Heart right ventricle (tissue), 16 donors: ENCODE measurements at regions not wholly inside any gene's neighbourhood (a gene's known extent, or its start where the extent isn't known, plus 50 kb on each side); places are given as distances from the start of the nearest gene placed in this dataset.

Experiments
- ATAC-seq, 8 donors: fragments of 200-7000 bp; cut with Tn5 transposase; one replicate each; pipeline ENCODE4 v1.9.1; 2020; ENCODE audit warnings: mild to moderate bottlenecking in 8 of 8, moderate library complexity in 8 of 8, moderate number of reproducible peaks in 1 of 8
- DNase-seq, 2 donors: peaks; one replicate each; pipeline ENCODE4 v3.0.0-alpha.2; 2020
- H3K27ac ChIP-seq, 10 donors: fragments of 200-600 bp; sonication (generic) in 2 of 10; one replicate each; pipeline versions ENCODE4 v1.5.0 to v1.8.0; 2020 to 2022; ENCODE audit warnings: mild to moderate bottlenecking in 3 of 10
- H3K27me3 ChIP-seq, 7 donors: fragments of 200-600 bp; one replicate each; pipeline ENCODE4 v1.8.0; 2021 to 2022; ENCODE audit warnings: mild to moderate bottlenecking in 2 of 7
- H3K36me3 ChIP-seq, 9 donors: fragments of 200-600 bp; sonication (generic) in 1 of 9; one replicate each; pipeline versions ENCODE4 v1.5.0 to v1.8.0; 2020 to 2022; ENCODE audit warnings: mild to moderate bottlenecking in 2 of 9
- H3K4me1 ChIP-seq, 9 donors: fragments of 200-600 bp; sonication (generic) in 1 of 9; one replicate each; pipeline versions ENCODE4 v1.5.0 to v1.8.0; 2020 to 2022; ENCODE audit warnings: mild to moderate bottlenecking in 4 of 9
- H3K4me3 ChIP-seq, 10 donors: fragments of 200-600 bp; sonication (generic) in 2 of 10; one replicate each; pipeline versions ENCODE4 v1.5.0 to v1.8.0; 2020 to 2022; ENCODE audit warnings: mild to moderate bottlenecking in 7 of 10, moderate library complexity in 2 of 10
- H3K9me3 ChIP-seq, 11 donors: fragments of 200-600 bp in 10 of 11; sonication (generic) in 2 of 11; one replicate each; pipeline versions ENCODE4 v1.5.0 to v1.8.0; 2013 to 2022; ENCODE audit warnings: mild to moderate bottlenecking in 2 of 11, control low read depth in 1 of 11, moderate library complexity in 1 of 11
- CTCF ChIP-seq, 9 donors: fragments of 200-600 bp; sonication (generic) in 2 of 9; IDR thresholded peaks; one replicate each; pipeline versions ENCODE4 v1.5.0 to v1.8.0; 2021 to 2022; ENCODE audit warnings: antibody characterized with exemption in 9 of 9, mild to moderate bottlenecking in 5 of 9, moderate library complexity in 1 of 9
- WGBS, 2 donors: extraction: QIAGEN DNeasy Blood & Tissue Kit; methylation state at CpG; one replicate each; pipeline ENCODE4 v1.1.7; 2013; ENCODE audit warnings: inconsistent platforms in 1 of 2; 5-methylcytosine and 5-hydroxymethylcytosine counted together
- intact Hi-C, 10 donors: fragments of 100-400 bp; cut with DNase I; formaldehyde crosslinking; loops; one replicate each; pipeline versions ENCODE4 v1.11.1 to v1.14.2; 2022
- donor health status: Arrhythmogenic right ventricular cardiomyopathy.
- donor health status: ischemic (EF 13 %, LVEDD 7.1; RV severe dilation, severe dysfunction).
- donor health status: healthy with polysubstance abuse.
- donor health status: DM: no; HTN: yes; CAD: no.
- donor health status: DM: no; HTN: no; CAD: no.
- donor health status: ischemic (EF 25% LVEDD 6.9; RV normal size, moderate dysfunction).
- donor health status: ischemic (EF 25% LVEDD 5.7; RV mildly dilated, moderate dysfunction).
- donor health status: healthy.
- donor health status: DM: yes; HTN: yes; CAD: no.
- donor health status: Ischemic cardiomyopathy.
- donor health status: ischemic (EF 35%, LVEDD 5.7; RV mildly dilated, moderate dysfunction).
- donor health status: nonischemic (EF 11% LVEDD 7.7; RV severe dilation, severe dysfunction).
- donor health status: DM: yes; HTN: yes; CAD: no.
- donor health status: PGD.
- donor health status: ischemic (EF 29% LVEDD 5.4; RV normal size, mild dysfunction).
- donor health status: nonischemic (EF 23%, LVEDD 6.1; RV moderate dilation, normal function).

- 51 to 70% methylated on average over 1 of the region's 1 CpG for WGBS, 2 donors
- ATAC-seq (no peak), DNase-seq (no peak)
- Histone ChIP-seq H3K4me1 (no peaks in the 10 kb centered on the region), H3K4me3 (no peak overlapping the region), H3K36me3 (no peaks in the 10 kb centered on the region), H3K27me3 (no peaks in the 10 kb centered on the region), H3K27ac (no peak overlapping the region), H3K9me3 (no peaks in the 10 kb centered on the region)
- no peak for TF ChIP-seq CTCF (IDR thresholded peaks at IDR 0.05)
- intact Hi-C loops = no loop called here
These were observed 588.8 kb downstream of the INHBA start for GRCh38 chr7:41114131-41114530.

- ATAC-seq = no peak
- Histone ChIP-seq H3K4me3 (no peak overlapping the region), H3K36me3 (no peaks in the 10 kb centered on the region)
These were observed 589.2 kb downstream of the INHBA start for GRCh38 chr7:41113719-41114118.

GRCh38 chr7:41110186-41110585, 592.7 kb downstream of the INHBA start:
- intact Hi-C loops = no loop called here
- H3K27ac ChIP-seq = no peak overlapping the region
- H3K4me1 ChIP-seq = no peaks in the 10 kb centered on the region
- ATAC-seq (no peak), DNase-seq (no peak)
- H3K9me3 ChIP-seq = no peaks in the 10 kb centered on the region
- H3K36me3 ChIP-seq = no peaks in the 10 kb centered on the region
- 97% methylated on average over 1 of the region's 1 CpG for WGBS, 2 donors
- no peak for TF ChIP-seq CTCF (IDR thresholded peaks at IDR 0.05)
- no peak overlapping the region for H3K4me3 ChIP-seq
- H3K27me3 ChIP-seq = no peaks in the 10 kb centered on the region

More at GRCh38 chr7:41113719-41114118, 589.2 kb downstream of the INHBA start:
- H3K27ac ChIP-seq = no peak overlapping the region
- no peak for TF ChIP-seq CTCF (IDR thresholded peaks at IDR 0.05)
- H3K9me3 ChIP-seq = no peaks in the 10 kb centered on the region
- H3K27me3 ChIP-seq = no peaks in the 10 kb centered on the region
- intact Hi-C loops = no loop called here
- no peak for DNase-seq
- H3K4me1 ChIP-seq = no peaks in the 10 kb centered on the region

GRCh38 chr7:41108821-41109220, 594.1 kb downstream of the INHBA start:
- DNase-seq = no peak
- no peak for TF ChIP-seq CTCF (IDR thresholded peaks at IDR 0.05)
- Histone ChIP-seq H3K9me3 (peaks cover 0 to 6% (median 0%) of the 10 kb centered on the region in 11 donors), H3K4me1 (no peaks in the 10 kb centered on the region), H3K36me3 (no peaks in the 10 kb centered on the region), H3K27me3 (no peaks in the 10 kb centered on the region), H3K4me3 (no peak overlapping the region), H3K27ac (no peak overlapping the region)
- intact Hi-C loops = no loop called here
- ATAC-seq = no peak
